K562 (cell line): ENCODE measurements at regions not wholly inside any gene's neighbourhood (a gene's known extent, or its start where the extent isn't known, plus 50 kb on each side); places are given as distances from the start of the nearest gene placed in this dataset.

Source experiments
- ATAC-seq: fragments of 200-7000 bp; cut with Tn5 transposase; 3 replicates; pipeline ENCODE4 v1.9.1; 2020; ENCODE audit warnings: moderate library complexity
- BruUV-seq: library from RNA; stranded (reverse); fragments of 400-500 nt; replicated peaks from 2 replicates; lab custom pipeline; 2021; lab: Mats Ljungman, UMichigan
- CTCF ChIA-PET: fragments of 300-600 bp; formaldehyde crosslinking; extraction: SDS; loops from one replicate; lab custom pipeline; 2021; ENCODE audit warnings: low intra/inter-chr PET ratio; lab: Yijun Ruan, JAX
- POLR2A ChIA-PET: fragments of 300-600, 350-650 bp; sonication (Branson Sonifier 250); formaldehyde crosslinking; extraction: SDS; loops from one replicate; lab custom pipeline; 2021; ENCODE audit warnings: antibody characterized with exemption, inconsistent platforms; lab: Yijun Ruan, JAX
- DNase-seq, 4 experiments: peaks; one replicate each; pipeline versions ENCODE4 v3.0.0 to v3.0.0-alpha.2; 2011 to 2018; ENCODE audit warnings: low spot score in 3 of 4, mixed read lengths in 3 of 4; ENCODE audit errors: extremely low read depth in 1 of 4
- FAIRE-seq: peaks from 2 replicates; lab custom pipeline; 2011; peaks lifted over from hg19 to GRCh38; lab: Jason Lieb, UNC
- H2AFZ ChIP-seq: 2 replicates; pipeline ENCODE4 v1.6.0; 2011; ENCODE audit warnings: low read depth, low read length, control low read depth, inconsistent platforms
- H3K27ac ChIP-seq: fragments of 200-600 bp; 3 replicates; pipeline ENCODE4 v1.8.0; 2011; ENCODE audit warnings: low read depth, mild to moderate bottlenecking, control low read depth, inconsistent platforms, low read length, moderate library complexity, mixed read lengths; ENCODE audit errors: extremely low read depth
- H3K27me3 ChIP-seq, 2 experiments: fragments of 300-600 bp in 1 of 2; 2 replicates in 1 of 2; 3 replicates in 1 of 2; pipeline versions ENCODE4 v1.6.0 to v1.8.0; 2011; ENCODE audit warnings: inconsistent platforms in 2 of 2, low read length in 2 of 2, mild to moderate bottlenecking in 1 of 2, mixed read lengths in 1 of 2, moderate library complexity in 1 of 2; ENCODE audit not compliant: control insufficient read depth in 2 of 2, insufficient read depth in 2 of 2
- H3K36me3 ChIP-seq: fragments of 300-600 bp; 3 replicates; pipeline ENCODE4 v1.8.0; 2011; ENCODE audit warnings: mild to moderate bottlenecking, low read length, inconsistent platforms; ENCODE audit not compliant: control insufficient read depth, insufficient read depth
- H3K4me1 ChIP-seq, 2 experiments: fragments of 200-600 bp in 1 of 2; replicated peaks in 1 of 2; 2 replicates in 1 of 2; 3 replicates in 1 of 2; pipeline versions ENCODE4 v1.5.1 to v1.8.0; 2011; ENCODE audit warnings: inconsistent platforms in 2 of 2, low read length in 2 of 2, mild to moderate bottlenecking in 1 of 2, mixed read lengths in 1 of 2, moderate library complexity in 1 of 2; ENCODE audit not compliant: control insufficient read depth in 2 of 2, insufficient read depth in 2 of 2
- H3K4me2 ChIP-seq: 2 replicates; pipeline ENCODE4 v1.6.1; 2011; ENCODE audit warnings: low read length, control low read depth, inconsistent platforms, mixed read lengths; ENCODE audit not compliant: insufficient read depth
- H3K4me3 ChIP-seq: fragments of 200-600 bp; sonication (generic), shearing (Covaris generic); 2 replicates; pipeline ENCODE4 v1.5.1; 2016; ENCODE audit warnings: control low read depth, inconsistent platforms
- H3K79me2 ChIP-seq: fragments of 200-600 bp; 3 replicates; pipeline ENCODE4 v1.8.0; 2011; ENCODE audit warnings: low read length, inconsistent platforms; ENCODE audit not compliant: control insufficient read depth, insufficient read depth
- H3K9ac ChIP-seq, 2 experiments: 2 replicates each; pipeline versions ENCODE4 v1.6.0 to v1.6.1; 2011; ENCODE audit warnings: low read depth in 2 of 2, low read length in 2 of 2, control low read depth in 1 of 2, inconsistent platforms in 1 of 2, mild to moderate bottlenecking in 1 of 2, mixed read lengths in 1 of 2; ENCODE audit not compliant: insufficient read depth in 1 of 2
- H3K9me1 ChIP-seq: one replicate; pipeline ENCODE4 v1.6.0; 2011; ENCODE audit warnings: inconsistent platforms, mild to moderate bottlenecking, low read length, moderate library complexity; ENCODE audit not compliant: control insufficient read depth, insufficient read depth
- H3K9me3 ChIP-seq: replicated peaks from 2 replicates; pipeline ENCODE4 v1.5.1; 2011; ENCODE audit warnings: low read depth, low read length, inconsistent platforms; ENCODE audit not compliant: control insufficient read depth, insufficient read depth
- H4K20me1 ChIP-seq: replicated peaks from 2 replicates; pipeline ENCODE4 v1.6.1; 2011; ENCODE audit warnings: low read length, inconsistent platforms, mixed read lengths; ENCODE audit not compliant: control insufficient read depth, insufficient read depth
- BRF1 ChIP-seq: IDR thresholded peaks from 3 replicates; pipeline ENCODE4 v1.6.1; 2011; ENCODE audit warnings: borderline replicate concordance, mild to moderate bottlenecking; ENCODE audit not compliant: insufficient read length; ENCODE audit errors: extremely low read depth
- CAMTA2 ChIP-seq: fragments of 250-450 bp; sonication (Bioruptor Pico); conservative IDR thresholded peaks from 2 replicates; pipeline ENCODE4 v1.5.1; 2022
- HDAC2 ChIP-seq: fragments of 450-650 bp; IDR thresholded peaks from 2 replicates; pipeline ENCODE4 v1.6.1; 2016; ENCODE audit warnings: mild to moderate bottlenecking
- MGA ChIP-seq: fragments of 450-650 bp; IDR thresholded peaks from 2 replicates; pipeline ENCODE4 v1.6.1; 2016; ENCODE audit warnings: mild to moderate bottlenecking, moderate library complexity
- POLR2H ChIP-seq: IDR thresholded peaks from 2 replicates; pipeline ENCODE4 v1.6.1; 2016; ENCODE audit warnings: missing genetic modification characterization, low read depth, mild to moderate bottlenecking, control low read depth, missing compliant biosample characterization, moderate library complexity
- POLR3A ChIP-seq: IDR thresholded peaks from 2 replicates; pipeline ENCODE4 v1.6.1; 2011; ENCODE audit warnings: borderline replicate concordance, mild to moderate bottlenecking, moderate library complexity; ENCODE audit not compliant: insufficient read length, insufficient read depth; ENCODE audit errors: extremely low read depth
- SIRT6 ChIP-seq: IDR thresholded peaks from one replicate; pipeline ENCODE4 v1.6.1; 2012; ENCODE audit warnings: low read depth, mild to moderate bottlenecking, control low read depth, inconsistent platforms, low read length, moderate library complexity
- SP2 ChIP-seq: IDR thresholded peaks from 2 replicates; pipeline ENCODE4 v1.6.1; 2011; ENCODE audit warnings: mild to moderate bottlenecking, low read depth, low read length, moderate library complexity; ENCODE audit not compliant: poor library complexity, severe bottlenecking; ENCODE audit errors: extremely low read depth
- THRB ChIP-seq: fragments of 450-650 bp; formaldehyde crosslinking; conservative IDR thresholded peaks from 2 replicates; pipeline ENCODE4 v1.4.0; 2022; ENCODE audit warnings: mild to moderate bottlenecking, missing genetic modification characterization
- ZNF75A ChIP-seq: fragments of 450-650 bp; formaldehyde crosslinking; IDR thresholded peaks from 2 replicates; pipeline ENCODE4 v1.4.0; 2020; ENCODE audit warnings: mild to moderate bottlenecking
- WGBS: fragments of 100-300 bp; shearing (Covaris generic); methylation state at CpG from one replicate; pipeline ENCODE4 v1.1.6; 2016; ENCODE audit warnings: low coverage, mixed read lengths; ENCODE audit not compliant: insufficient coverage; ENCODE audit errors: missing lambda C conversion rate; 5-methylcytosine and 5-hydroxymethylcytosine counted together
- in situ Hi-C: fragments of 300-500 bp; cut with MboI; formaldehyde crosslinking; loops from 4 replicates; pipeline ENCODE4 v1.15.0; 2018; ENCODE audit warnings: inconsistent platforms, mixed read lengths
- intact Hi-C: fragments of 100-400 bp; cut with micrococcal nuclease; formaldehyde crosslinking; loops from 2 replicates; pipeline ENCODE4 v1.14.2; 2022

- ATAC-seq (no peak), FAIRE-seq (no peak), DNase-seq (no peak)
- CTCF ChIA-PET: no interaction called here
- H3K4me3 ChIP-seq: no peak overlapping the region
- intact Hi-C loops (no loop called here), in situ Hi-C loops (loop anchor here (5.0 kb wide), 1 partner anchor 37 kb away; no protein-coding TSS in a partner anchor)
- WGBS: 0% methylated on average over 4 of the region's 4 CpGs
- no peaks in the 10 kb centered on the region for H3K9me3 ChIP-seq
- no peaks in the 10 kb centered on the region for H4K20me1 ChIP-seq
- no peaks in the 10 kb centered on the region for H3K9me1 ChIP-seq
- H2AFZ ChIP-seq: no peak overlapping the region
- H3K27ac ChIP-seq: no peak overlapping the region
- H3K9ac ChIP-seq: no peak overlapping the region
- no peaks in the 10 kb centered on the region for H3K27me3 ChIP-seq
- no peaks in the 10 kb centered on the region for H3K4me1 ChIP-seq
- POLR2A ChIA-PET: no interaction called here
- no TSS peak for BruUV-seq
- no peak overlapping the region for H3K4me2 ChIP-seq
- H3K79me2 ChIP-seq: no peaks in the 10 kb centered on the region
- H3K36me3 ChIP-seq: no peaks in the 10 kb centered on the region
- TF ChIP-seq THRB (CRISPR knock-in tag): no peak
- TF ChIP-seq MGA: no peak
- TF ChIP-seq ZNF75A (CRISPR knock-in tag): no peak
- TF ChIP-seq SP2: no peak
- no peak for TF ChIP-seq SIRT6
- TF ChIP-seq POLR3A: peak; percentile 70
- TF ChIP-seq CAMTA2 (CRISPR knock-in tag): no peak
- no peak for TF ChIP-seq BRF1
- no peak for TF ChIP-seq HDAC2
- TF ChIP-seq POLR2H: peak; percentile 68
Observed at GRCh38 chr1:143584508-143584907, 387.3 kb downstream of the FAM72C start.
